Ishikawa (cell line): ENCODE measurements at regions not wholly inside any gene's neighbourhood (a gene's known extent, or its start where the extent isn't known, plus 50 kb on each side); places are given as distances from the start of the nearest gene placed in this dataset.

Experiments used
- CEBPB ChIP-seq: IDR thresholded peaks from 2 replicates; pipeline ENCODE4 v1.6.1; 2012
- CREB1 ChIP-seq: IDR thresholded peaks from 2 replicates; pipeline ENCODE4 v1.6.1; 2012; ENCODE audit warnings: low read depth
- EGR1 ChIP-seq: IDR thresholded peaks from 2 replicates; pipeline ENCODE4 v1.6.1; 2012
- EP300 ChIP-seq: IDR thresholded peaks from 2 replicates; pipeline ENCODE4 v1.6.1; 2012; ENCODE audit warnings: borderline replicate concordance
- FOXM1 ChIP-seq: IDR thresholded peaks from 2 replicates; pipeline ENCODE4 v1.6.1; 2012; ENCODE audit warnings: low read depth, borderline replicate concordance
- NFIC ChIP-seq: IDR thresholded peaks from 2 replicates; pipeline ENCODE4 v1.6.1; 2012
- RAD21 ChIP-seq: IDR thresholded peaks from 2 replicates; pipeline ENCODE4 v1.6.1; 2012; ENCODE audit warnings: low read depth
- REST ChIP-seq: IDR thresholded peaks from 2 replicates; pipeline ENCODE4 v1.6.1; 2012; ENCODE audit warnings: low read depth, mild to moderate bottlenecking
- TAF1 ChIP-seq: IDR thresholded peaks from 2 replicates; pipeline ENCODE4 v1.6.1; 2012; ENCODE audit warnings: low read depth, mild to moderate bottlenecking
- TCF12 ChIP-seq: IDR thresholded peaks from 2 replicates; pipeline ENCODE4 v1.6.1; 2012; ENCODE audit warnings: low read depth
- TEAD4 ChIP-seq: IDR thresholded peaks from 2 replicates; pipeline ENCODE4 v1.6.1; 2012
- YY1 ChIP-seq: IDR thresholded peaks from 2 replicates; pipeline ENCODE4 v1.6.1; 2012; ENCODE audit warnings: low read depth
- ZBTB7A ChIP-seq: IDR thresholded peaks from 2 replicates; pipeline ENCODE4 v1.6.1; 2012; ENCODE audit warnings: low read depth
- TF ChIP-seq, protein P1 (sequence below): IDR thresholded peaks from 2 replicates; pipeline ENCODE4 v1.6.1; 2012
- TF ChIP-seq, protein P2 (sequence below): IDR thresholded peaks from 2 replicates; pipeline ENCODE4 v1.6.1; 2012

- TF ChIP-seq EGR1 = no peak
- no peak for TF ChIP-seq YY1
- TF ChIP-seq RAD21 = no peak
- no peak for TF ChIP-seq TAF1
- TF ChIP-seq EP300 = no peak
- no peak for TF ChIP-seq REST
- no peak for TF ChIP-seq ZBTB7A
- no peak for TF ChIP-seq CREB1
- TF ChIP-seq CEBPB = no peak
- TF ChIP-seq, protein P1, sequence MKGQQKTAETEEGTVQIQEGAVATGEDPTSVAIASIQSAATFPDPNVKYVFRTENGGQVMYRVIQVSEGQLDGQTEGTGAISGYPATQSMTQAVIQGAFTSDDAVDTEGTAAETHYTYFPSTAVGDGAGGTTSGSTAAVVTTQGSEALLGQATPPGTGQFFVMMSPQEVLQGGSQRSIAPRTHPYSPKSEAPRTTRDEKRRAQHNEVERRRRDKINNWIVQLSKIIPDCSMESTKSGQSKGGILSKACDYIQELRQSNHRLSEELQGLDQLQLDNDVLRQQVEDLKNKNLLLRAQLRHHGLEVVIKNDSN = no peak
- no peak for TF ChIP-seq NFIC
- no peak for TF ChIP-seq FOXM1
- TF ChIP-seq, protein P2, sequence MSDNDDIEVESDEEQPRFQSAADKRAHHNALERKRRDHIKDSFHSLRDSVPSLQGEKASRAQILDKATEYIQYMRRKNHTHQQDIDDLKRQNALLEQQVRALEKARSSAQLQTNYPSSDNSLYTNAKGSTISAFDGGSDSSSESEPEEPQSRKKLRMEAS = no peak
- no peak for TF ChIP-seq TCF12
- TF ChIP-seq TEAD4 = no peak
These were observed 511.0 kb upstream of the TLE4 start for GRCh38 chr9:79060766-79061165.

- TF ChIP-seq NFIC = no peak
- TF ChIP-seq RAD21 = no peak
- TF ChIP-seq, protein P2 = no peak
- no peak for TF ChIP-seq TCF12
- TF ChIP-seq CREB1 = no peak
- TF ChIP-seq TAF1 = no peak
- no peak for TF ChIP-seq CEBPB
- TF ChIP-seq, protein P1 = no peak
- TF ChIP-seq EGR1 = no peak
- no peak for TF ChIP-seq REST
- TF ChIP-seq TEAD4 = no peak
- no peak for TF ChIP-seq FOXM1
- TF ChIP-seq ZBTB7A = no peak
- TF ChIP-seq EP300 = no peak
- TF ChIP-seq YY1 = no peak
These were observed 509.8 kb upstream of the TLE4 start for GRCh38 chr9:79061752-79062616.

DNA sequence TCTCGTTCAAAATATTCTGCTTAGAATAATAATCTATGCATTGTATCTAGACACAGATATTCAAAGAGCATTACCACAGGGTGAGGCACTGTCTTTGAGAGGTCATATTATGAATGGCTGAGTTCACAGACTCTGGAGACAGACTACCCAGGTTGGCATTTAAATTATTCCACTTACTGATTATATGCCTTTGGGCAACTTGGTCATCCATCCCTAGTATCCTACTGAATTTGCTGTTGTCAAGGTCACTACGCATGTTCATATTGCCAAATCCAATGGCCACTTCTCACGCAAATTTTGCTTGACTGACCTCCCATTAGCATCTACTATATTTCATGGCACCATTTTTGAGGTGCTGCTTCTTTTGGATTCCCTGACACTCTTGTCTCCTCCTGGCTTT, 498.6 kb upstream of the TLE4 start:
- TF ChIP-seq YY1 (no peak), TAF1 (no peak), TEAD4 (no peak), EGR1 (no peak), RAD21 (no peak), FOXM1 (no peak), CEBPB (no peak), TCF12 (no peak), NFIC (no peak), CREB1 (no peak), EP300 (no peak), REST (no peak), ZBTB7A (no peak)
- TF ChIP-seq, protein P2 = no peak
- TF ChIP-seq, protein P1 = no peak
